Psoas muscle (tissue), 7 donors: ENCODE measurements at regions not wholly inside any gene's neighbourhood (a gene's known extent, or its start where the extent isn't known, plus 50 kb on each side); places are given as distances from the start of the nearest gene placed in this dataset.

Source experiments
- ATAC-seq, 4 donors: fragments of 200-7000 bp; cut with Tn5 transposase; one replicate each; pipeline ENCODE4 v1.9.1; 2020; ENCODE audit warnings: moderate library complexity in 3 of 4, mild to moderate bottlenecking in 2 of 4
- DNase-seq, 2 donors: peaks; one replicate each; pipeline ENCODE4 v3.0.0-alpha.2; 2020
- H3K27ac ChIP-seq: fragments of 200-600 bp; one replicate; pipeline ENCODE4 v1.8.0; 2022
- H3K27me3 ChIP-seq, 3 donors: fragments of 200-600 bp in 1 of 3; one replicate each; pipeline versions ENCODE4 v1.6.1 to v1.8.0; 2013 to 2022; ENCODE audit warnings: low read length in 2 of 3, mild to moderate bottlenecking in 2 of 3, moderate library complexity in 1 of 3; ENCODE audit not compliant: insufficient read depth in 3 of 3
- H3K36me3 ChIP-seq, 2 donors: fragments of 200-600 bp in 1 of 2; one replicate each; pipeline versions ENCODE4 v1.6.1 to v1.8.0; 2013 to 2022; ENCODE audit warnings: low read depth in 1 of 2, mild to moderate bottlenecking in 1 of 2, moderate library complexity in 1 of 2; ENCODE audit not compliant: insufficient read depth in 1 of 2
- H3K4me1 ChIP-seq: fragments of 200-600 bp; one replicate; pipeline ENCODE4 v1.8.0; 2022
- H3K4me3 ChIP-seq: fragments of 200-600 bp; one replicate; pipeline ENCODE4 v1.8.0; 2022; ENCODE audit warnings: mild to moderate bottlenecking
- H3K9me3 ChIP-seq: fragments of 200-600 bp; one replicate; pipeline ENCODE4 v1.8.0; 2022
- WGBS, 3 donors: extraction: QIAGEN DNeasy Blood & Tissue Kit; methylation state at CpG; one replicate each; pipeline versions ENCODE4 v1.1.6 to v1.1.7; 2013; 5-methylcytosine and 5-hydroxymethylcytosine counted together
- intact Hi-C, 2 donors: fragments of 100-400 bp; cut with DNase I; formaldehyde crosslinking; loops; one replicate each; pipeline versions ENCODE4 v1.11.0 to v1.14.2; 2022
- TF ChIP-seq, protein P1 (sequence below): fragments of 200-600 bp; IDR thresholded peaks from one replicate; pipeline ENCODE4 v1.8.0; 2022; ENCODE audit warnings: antibody characterized with exemption
- donor health status: healthy with polysubstance abuse.
- donor health status: DM: no; HTN: no; CAD: no; lungs with moderate emphysema.
- donor health status: Bipolar disorder and iron deficiency.
- donor health status: healthy.
- donor health status: DM: yes; HTN: yes; CAD: no.
- donor health status: DM: no; HTN: no; CAD: no.
- donor health status: DM: yes; HTN: yes; CAD: no.

DNA sequence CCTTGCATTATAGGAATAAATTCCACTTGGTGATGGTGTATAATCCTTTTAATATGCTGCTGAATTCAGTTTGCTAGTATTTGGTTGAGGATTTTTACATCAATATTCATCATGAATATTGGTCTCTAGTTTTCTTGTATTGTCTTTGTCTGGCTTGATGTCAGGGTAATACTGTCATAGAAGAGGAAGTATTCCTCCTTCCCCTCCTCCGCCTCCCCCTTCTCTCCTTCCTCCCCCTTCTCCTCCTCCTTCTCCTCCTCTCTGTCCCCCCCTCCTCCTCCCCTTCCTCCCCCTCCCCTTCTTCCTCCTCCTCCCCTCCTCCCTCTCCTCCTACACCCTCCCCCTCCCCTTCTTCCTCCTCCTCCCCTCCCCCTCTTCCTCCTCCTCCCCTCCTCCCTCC lies 65.8 kb downstream of the RGS12 start:
- whole genome bisulfite sequencing, 3 donors, result 62 to 88% (median 73%) methylated on average over 1 of the region's 1 CpG
- Histone ChIP-seq H3K36me3 (no peaks in the 10 kb centered on the region), H3K27ac (no peak overlapping the region), H3K4me3 (no peak overlapping the region), H3K4me1 (no peaks in the 10 kb centered on the region), H3K9me3 (no peaks in the 10 kb centered on the region), H3K27me3 (no peaks in the 10 kb centered on the region)
- ATAC-seq, result no peak
- intact Hi-C loops, result no loop called here
- no peak for DNase-seq
- TF ChIP-seq, protein P1, sequence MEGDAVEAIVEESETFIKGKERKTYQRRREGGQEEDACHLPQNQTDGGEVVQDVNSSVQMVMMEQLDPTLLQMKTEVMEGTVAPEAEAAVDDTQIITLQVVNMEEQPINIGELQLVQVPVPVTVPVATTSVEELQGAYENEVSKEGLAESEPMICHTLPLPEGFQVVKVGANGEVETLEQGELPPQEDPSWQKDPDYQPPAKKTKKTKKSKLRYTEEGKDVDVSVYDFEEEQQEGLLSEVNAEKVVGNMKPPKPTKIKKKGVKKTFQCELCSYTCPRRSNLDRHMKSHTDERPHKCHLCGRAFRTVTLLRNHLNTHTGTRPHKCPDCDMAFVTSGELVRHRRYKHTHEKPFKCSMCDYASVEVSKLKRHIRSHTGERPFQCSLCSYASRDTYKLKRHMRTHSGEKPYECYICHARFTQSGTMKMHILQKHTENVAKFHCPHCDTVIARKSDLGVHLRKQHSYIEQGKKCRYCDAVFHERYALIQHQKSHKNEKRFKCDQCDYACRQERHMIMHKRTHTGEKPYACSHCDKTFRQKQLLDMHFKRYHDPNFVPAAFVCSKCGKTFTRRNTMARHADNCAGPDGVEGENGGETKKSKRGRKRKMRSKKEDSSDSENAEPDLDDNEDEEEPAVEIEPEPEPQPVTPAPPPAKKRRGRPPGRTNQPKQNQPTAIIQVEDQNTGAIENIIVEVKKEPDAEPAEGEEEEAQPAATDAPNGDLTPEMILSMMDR, result no peak

DNA sequence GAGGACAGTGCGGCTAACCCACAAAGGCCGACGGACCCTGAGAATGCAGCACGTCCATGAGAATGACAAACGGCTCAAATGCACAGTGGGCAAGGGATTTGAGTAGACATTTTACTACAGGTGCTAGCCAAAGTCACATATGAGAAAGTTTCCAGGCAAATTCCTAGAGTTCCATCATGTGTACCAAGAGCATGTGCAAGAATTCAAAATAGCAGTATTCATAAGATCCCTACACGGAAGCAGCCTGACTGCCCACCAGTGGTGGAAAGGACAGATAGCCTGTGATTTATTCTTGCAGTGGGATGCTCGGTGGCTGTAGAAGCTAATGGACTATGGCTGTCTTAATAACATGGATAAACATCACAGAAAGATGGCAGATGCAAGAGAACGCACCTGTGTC lies 68.0 kb downstream of the RGS12 start:
- no peak overlapping the region for H3K27ac ChIP-seq
- H3K9me3 ChIP-seq, result no peaks in the 10 kb centered on the region
- H3K4me3 ChIP-seq, result no peak overlapping the region
- H3K36me3 ChIP-seq, result no peaks in the 10 kb centered on the region
- H3K27me3 ChIP-seq, result no peaks in the 10 kb centered on the region
- ATAC-seq (no peak), DNase-seq (no peak)
- TF ChIP-seq, protein P1, result no peak
- H3K4me1 ChIP-seq, result peaks cover 6% of the 10 kb centered on the region
- WGBS, 3 donors, result 71 to 83% (median 80%) methylated on average over 8 of the region's 8 CpGs
- intact Hi-C loops, result loop anchor here in 1 of 2 donors (5.0 kb wide), 1 partner anchor 37 kb away; no protein-coding TSS in a partner anchor

DNA sequence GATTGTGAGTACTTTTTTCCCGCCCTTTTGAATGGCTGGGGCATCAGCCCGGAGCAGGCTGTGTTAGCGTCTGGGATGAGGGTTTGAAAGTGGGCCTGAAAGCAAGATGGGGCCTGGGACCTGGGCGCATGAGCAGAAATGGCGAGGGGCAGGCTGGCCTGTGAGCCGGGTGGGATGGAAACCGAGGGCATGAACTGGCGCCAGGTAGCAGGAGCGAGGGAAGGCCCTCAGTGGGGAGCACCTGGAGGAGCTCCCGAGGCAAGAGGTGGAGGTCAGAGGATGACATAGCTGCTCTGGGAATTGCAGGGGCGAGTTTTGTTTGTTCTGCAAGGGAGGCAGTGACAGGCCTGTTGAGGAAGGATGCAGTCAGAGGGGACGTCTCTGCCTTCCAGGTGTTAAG lies 68.6 kb downstream of the RGS12 start:
- H3K4me1 ChIP-seq, result peaks cover 6% of the 10 kb centered on the region
- H3K4me3 ChIP-seq, result no peak overlapping the region
- no peaks in the 10 kb centered on the region for H3K9me3 ChIP-seq
- TF ChIP-seq, protein P1, result no peak
- no peak for ATAC-seq
- 95 to 96% (median 96%) methylated on average over 12 of the region's 12 CpGs for WGBS, 3 donors
- H3K36me3 ChIP-seq, result no peaks in the 10 kb centered on the region
- no peak for DNase-seq
- H3K27ac ChIP-seq, result no peak overlapping the region
- intact Hi-C loops, result loop anchor here in 1 of 2 donors (5.0 kb wide), 1 partner anchor 36 kb away; no protein-coding TSS in a partner anchor
- no peaks in the 10 kb centered on the region for H3K27me3 ChIP-seq

DNA sequence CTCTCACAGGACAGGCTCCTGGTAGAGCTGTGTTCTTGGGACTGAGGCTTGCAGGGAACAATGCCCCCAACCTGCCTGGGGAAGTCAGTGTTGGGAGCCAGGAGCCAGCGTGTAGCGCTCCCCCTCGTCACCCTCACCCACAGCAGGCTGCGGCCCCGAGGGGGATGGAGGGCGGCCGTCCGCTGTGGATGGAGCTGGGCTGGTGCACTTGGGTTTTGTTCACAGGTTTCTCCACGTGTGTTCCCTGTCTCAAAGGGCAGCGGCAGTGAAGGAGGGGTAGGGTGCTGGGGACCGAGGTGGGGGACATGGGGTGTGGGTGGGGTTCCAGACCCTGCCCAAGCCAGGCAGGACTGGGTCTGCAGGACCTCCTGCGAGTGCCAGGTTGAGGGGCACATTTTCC lies 69.1 kb downstream of the RGS12 start:
- 84 to 98% (median 96%) methylated on average over 12 of the region's 12 CpGs for WGBS, 3 donors
- Histone ChIP-seq H3K4me1 (peaks cover 6% of the 10 kb centered on the region), H3K27ac (no peak overlapping the region), H3K36me3 (no peaks in the 10 kb centered on the region), H3K27me3 (no peaks in the 10 kb centered on the region), H3K9me3 (no peaks in the 10 kb centered on the region), H3K4me3 (no peak overlapping the region)
- intact Hi-C loops, result loop anchor here in 1 of 2 donors (5.0 kb wide), 1 partner anchor 35 kb away; no protein-coding TSS in a partner anchor
- TF ChIP-seq, protein P1, result no peak
- no peak for ATAC-seq
- no peak for DNase-seq
